CD14-positive monocyte (primary cell): ENCODE measurements at regions not wholly inside any gene's neighbourhood (a gene's known extent, or its start where the extent isn't known, plus 50 kb on each side); places are given as distances from the start of the nearest gene placed in this dataset.

Experiments
- DNase-seq, 3 donors: peaks; one replicate each; pipeline ENCODE4 v3.0.0-alpha.2; 2011 to 2022
- H2AFZ ChIP-seq: 2 replicates; pipeline ENCODE4 v1.6.0; 2012; ENCODE audit warnings: mild to moderate bottlenecking, low read depth, low read length, inconsistent platforms; ENCODE audit not compliant: insufficient read depth, poor library complexity, severe bottlenecking
- H3K27ac ChIP-seq, 2 donors: 1 replicate in 1 of 2; 2 replicates in 1 of 2; pipeline ENCODE4 v1.5.1; 2012 to 2013; ENCODE audit warnings: low read length in 2 of 2, control low read depth in 1 of 2, inconsistent platforms in 1 of 2, low read depth in 1 of 2, mild to moderate bottlenecking in 1 of 2
- H3K27me3 ChIP-seq, 2 donors: one replicate each; pipeline versions ENCODE4 v1.6.0 to v1.6.1; 2011 to 2013; ENCODE audit warnings: low read length in 2 of 2; ENCODE audit not compliant: control insufficient read depth in 2 of 2, insufficient read depth in 2 of 2
- H3K36me3 ChIP-seq, 2 donors: replicated peaks in 1 of 2; 1 replicate in 1 of 2; 2 replicates in 1 of 2; pipeline versions ENCODE4 v1.5.1 to v1.6.1; 2012 to 2013; ENCODE audit warnings: low read length in 2 of 2, control low read depth in 1 of 2, inconsistent platforms in 1 of 2, mild to moderate bottlenecking in 1 of 2; ENCODE audit not compliant: insufficient read depth in 2 of 2, control insufficient read depth in 1 of 2
- H3K4me1 ChIP-seq, 2 donors: 1 replicate in 1 of 2; 2 replicates in 1 of 2; pipeline versions ENCODE4 v1.5.1 to v1.6.1; 2012 to 2013; ENCODE audit warnings: low read length in 2 of 2, control low read depth in 1 of 2, inconsistent platforms in 1 of 2, mild to moderate bottlenecking in 1 of 2, moderate library complexity in 1 of 2; ENCODE audit not compliant: insufficient read depth in 2 of 2, control insufficient read depth in 1 of 2
- H3K4me2 ChIP-seq: replicated peaks from 2 replicates; pipeline ENCODE3; 2012; ENCODE audit warnings: low read length, moderate library complexity, mild to moderate bottlenecking; ENCODE audit not compliant: poor library complexity, severe bottlenecking; ENCODE audit errors: extremely low read depth
- H3K4me3 ChIP-seq, 3 experiments: fragments of 200-600 bp in 1 of 3; sonication (generic) in 1 of 3; replicated peaks in 1 of 3; 1 replicate in 2 of 3; 2 replicates in 1 of 3; pipeline ENCODE4 v1.5.1; 2011 to 2013; ENCODE audit warnings: low read length in 3 of 3, mild to moderate bottlenecking in 3 of 3, control low read depth in 2 of 3, low read depth in 2 of 3, inconsistent platforms in 1 of 3, moderate library complexity in 1 of 3
- H3K79me2 ChIP-seq: 2 replicates; pipeline ENCODE4 v1.6.0; 2012; ENCODE audit warnings: mild to moderate bottlenecking, control low read depth, inconsistent platforms, low read length, moderate library complexity; ENCODE audit not compliant: insufficient read depth
- H3K9ac ChIP-seq: 2 replicates; pipeline ENCODE4 v1.6.0; 2017; ENCODE audit warnings: low read length, mild to moderate bottlenecking; ENCODE audit not compliant: insufficient read depth, poor library complexity, severe bottlenecking
- H3K9me3 ChIP-seq, 2 donors: replicated peaks in 1 of 2; 1 replicate in 1 of 2; 2 replicates in 1 of 2; pipeline versions ENCODE4 v1.5.1 to v1.6.1; 2012 to 2013; ENCODE audit warnings: low read length in 2 of 2, control low read depth in 1 of 2; ENCODE audit not compliant: control insufficient read depth in 1 of 2, insufficient read depth in 1 of 2
- H4K20me1 ChIP-seq: 2 replicates; pipeline ENCODE4 v1.6.0; 2012; ENCODE audit warnings: mild to moderate bottlenecking, low read length, control low read depth, moderate library complexity; ENCODE audit not compliant: insufficient read depth
- H3K27ac Mint-ChIP-seq, 7 donors: one replicate each; pipeline ENCODE4 v1.8.0; 2020; ENCODE audit warnings: mild to moderate bottlenecking in 7 of 7, mixed read lengths in 7 of 7, moderate library complexity in 6 of 7, inconsistent platforms in 2 of 7
- H3K27me3 Mint-ChIP-seq, 3 donors: one replicate each; pipeline ENCODE4 v1.8.0; 2021 to 2022; ENCODE audit warnings: low read depth in 3 of 3, mild to moderate bottlenecking in 3 of 3, mixed read lengths in 3 of 3, moderate library complexity in 3 of 3, inconsistent platforms in 1 of 3
- H3K36me3 Mint-ChIP-seq, 2 donors: one replicate each; pipeline ENCODE4 v1.8.0; 2020; ENCODE audit warnings: mixed read lengths in 2 of 2, inconsistent platforms in 1 of 2, mild to moderate bottlenecking in 1 of 2
- H3K4me1 Mint-ChIP-seq: one replicate; pipeline ENCODE4 v1.8.0; 2020; ENCODE audit warnings: mild to moderate bottlenecking, mixed read lengths
- H3K4me3 Mint-ChIP-seq, 2 donors: one replicate each; pipeline ENCODE4 v1.8.0; 2020; ENCODE audit warnings: mild to moderate bottlenecking in 2 of 2, mixed read lengths in 2 of 2, moderate library complexity in 1 of 2
- H3K9me3 Mint-ChIP-seq, 7 donors: one replicate each; pipeline ENCODE4 v1.8.0; 2020 to 2022; ENCODE audit warnings: mixed read lengths in 7 of 7, mild to moderate bottlenecking in 6 of 7, moderate library complexity in 6 of 7, inconsistent platforms in 2 of 7
- CTCF ChIP-seq: fragments of 200-600 bp; IDR thresholded peaks from one replicate; pipeline ENCODE4 v1.8.0; 2022; ENCODE audit warnings: antibody characterized with exemption, mild to moderate bottlenecking
- WGBS: methylation state at CpG from one replicate; pipeline ENCODE4 v1.1.5; 2013; ENCODE audit warnings: missing lambda C conversion rate; ENCODE audit not compliant: insufficient coverage; 5-methylcytosine and 5-hydroxymethylcytosine counted together
- intact Hi-C, 2 donors: fragments of 100-400 bp; cut with micrococcal nuclease; formaldehyde crosslinking; loops; one replicate each; pipeline versions ENCODE4 v1.15.0 to v1.15.1; 2023

GRCh38 chr22:34914846-34915245 lies 151.1 kb upstream of the ISX start:
- Mint-ChIP-seq H3K9me3 (peaks cover 0 to 18% (median 6%) of the 10 kb centered on the region in 7 donors), H3K36me3 (no peaks in the 10 kb centered on the region), H3K27me3 (peaks cover 0 to 3% (median 2%) of the 10 kb centered on the region in 3 donors), H3K4me3 (no peak overlapping the region), H3K4me1 (no peaks in the 10 kb centered on the region), H3K27ac (no peak overlapping the region)
- Histone ChIP-seq H3K27ac (no peak overlapping the region), H3K4me3 (no peak overlapping the region), H2AFZ (no peak overlapping the region), H3K4me2 (no peak overlapping the region), H3K9ac (no peak overlapping the region), H3K4me1 (no peaks in the 10 kb centered on the region), H4K20me1 (no peaks in the 10 kb centered on the region), H3K36me3 (no peaks in the 10 kb centered on the region), H3K9me3 (peaks cover 0 to 4% of the 10 kb centered on the region in 2 donors), H3K79me2 (no peaks in the 10 kb centered on the region), H3K27me3 (no peaks in the 10 kb centered on the region)
- WGBS = 100% methylated on average over 2 of the region's 3 CpGs
- DNase-seq = no peak
- intact Hi-C loops = no loop called here
- TF ChIP-seq CTCF = no peak

GRCh38 chr22:34917239-34917638 lies 148.7 kb upstream of the ISX start:
- no peak for TF ChIP-seq CTCF
- no peaks in the 10 kb centered on the region for H3K79me2 ChIP-seq
- Mint-ChIP-seq H3K36me3 (no peaks in the 10 kb centered on the region), H3K4me1 (no peaks in the 10 kb centered on the region), H3K27me3 (peaks cover 0 to 5% (median 2%) of the 10 kb centered on the region in 3 donors), H3K27ac (no peak overlapping the region), H3K9me3 (peaks cover 0 to 19% (median 9%) of the 10 kb centered on the region in 7 donors), H3K4me3 (no peak overlapping the region)
- WGBS = 95% methylated on average over 3 of the region's 5 CpGs
- no peak overlapping the region for H3K4me3 ChIP-seq
- H3K27ac ChIP-seq = no peak overlapping the region
- H3K9ac ChIP-seq = no peak overlapping the region
- DNase-seq = no peak
- no peaks in the 10 kb centered on the region for H3K36me3 ChIP-seq
- no peak overlapping the region for H3K4me2 ChIP-seq
- H2AFZ ChIP-seq = no peak overlapping the region
- no peaks in the 10 kb centered on the region for H3K27me3 ChIP-seq
- H3K9me3 ChIP-seq = peaks cover 0 to 4% of the 10 kb centered on the region in 2 donors
- no peaks in the 10 kb centered on the region for H4K20me1 ChIP-seq
- no peaks in the 10 kb centered on the region for H3K4me1 ChIP-seq
- intact Hi-C loops = no loop called here
